ENCODE measurements at regions not wholly inside any gene's neighbourhood (a gene's known extent, or its start where the extent isn't known, plus 50 kb on each side); places are given as distances from the start of the nearest gene placed in this dataset.
"Not testable (repeated sequence)": the region's sequence is repeated elsewhere in the genome, so short reads cannot be mapped to it uniquely, and the experiment has no call there.

GRCh38 chr2:21330786-21331391, 207.1 kb downstream of the TDRD15 start:
- DNase-seq (ENCODE audit: extremely low read depth, low read depth, low spot score): no peak

DNA sequence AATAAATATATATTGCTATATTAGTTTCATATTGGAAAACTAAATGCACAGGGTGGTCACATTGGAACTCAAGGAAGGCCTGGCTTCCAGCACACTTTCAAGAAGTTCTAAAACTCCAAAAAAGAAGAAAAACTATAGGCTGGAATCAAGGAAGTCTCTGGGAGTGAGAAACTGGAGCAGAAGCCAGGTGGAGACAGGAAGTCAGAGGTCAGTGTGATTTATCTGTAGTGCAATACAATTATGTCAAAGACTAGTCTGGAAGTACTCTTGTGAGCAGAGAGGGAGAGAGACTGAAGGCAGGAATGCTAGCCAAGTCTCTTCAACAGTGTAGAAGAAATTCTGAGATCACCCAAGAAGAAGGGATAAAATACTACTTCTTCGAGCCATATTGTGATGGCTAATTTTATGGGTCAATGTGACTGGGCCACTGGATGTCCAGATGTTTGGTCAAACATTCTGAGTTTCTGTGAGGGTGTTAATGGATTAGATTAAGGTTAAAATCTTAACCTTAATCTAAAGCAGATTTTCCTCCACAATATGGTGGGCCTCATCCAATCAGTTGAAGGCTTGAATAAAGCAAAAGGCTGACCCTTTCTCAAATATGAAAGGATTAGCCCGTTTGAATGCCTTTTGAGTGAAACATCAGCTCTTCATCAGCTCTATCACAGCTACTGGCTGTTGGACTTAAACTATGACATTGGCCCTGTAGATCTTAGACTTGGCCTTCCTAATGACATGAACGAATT, 208.0 kb downstream of the TDRD15 start:
- no peak for DNase-seq (ENCODE audit: extremely low read depth, low read depth, low spot score)

DNA sequence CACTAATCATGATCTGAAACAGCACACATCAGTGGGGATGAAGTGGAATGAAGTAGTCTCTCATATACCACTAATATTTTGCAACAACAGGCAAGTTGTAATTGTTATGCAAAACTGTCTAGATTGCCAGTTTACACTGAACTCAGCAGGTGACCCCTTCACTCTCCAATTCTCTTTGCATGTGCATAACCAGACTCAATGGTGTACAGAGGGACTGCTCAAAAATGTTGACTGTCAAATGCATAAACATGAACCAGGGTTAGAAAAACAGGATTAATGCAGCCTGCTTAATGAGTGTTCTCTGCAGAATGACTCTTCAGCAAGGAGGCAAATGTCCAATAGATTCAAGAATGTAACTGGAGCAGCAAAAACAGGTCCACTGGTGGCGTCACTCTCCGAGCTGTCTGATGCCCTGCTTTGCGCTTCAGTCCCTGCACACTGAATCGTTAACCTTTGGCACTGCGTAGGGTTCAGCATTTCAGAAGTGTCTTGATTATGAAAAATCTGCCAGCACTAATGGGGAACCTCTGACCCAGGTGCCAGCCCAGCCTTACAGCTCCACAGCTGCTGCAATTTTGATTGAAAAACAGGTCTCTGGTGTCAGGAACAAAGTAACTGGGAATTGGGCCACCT, 209.3 kb downstream of the TDRD15 start:
- DNase-seq (ENCODE audit: extremely low read depth, low read depth, low spot score): no peak

DNA sequence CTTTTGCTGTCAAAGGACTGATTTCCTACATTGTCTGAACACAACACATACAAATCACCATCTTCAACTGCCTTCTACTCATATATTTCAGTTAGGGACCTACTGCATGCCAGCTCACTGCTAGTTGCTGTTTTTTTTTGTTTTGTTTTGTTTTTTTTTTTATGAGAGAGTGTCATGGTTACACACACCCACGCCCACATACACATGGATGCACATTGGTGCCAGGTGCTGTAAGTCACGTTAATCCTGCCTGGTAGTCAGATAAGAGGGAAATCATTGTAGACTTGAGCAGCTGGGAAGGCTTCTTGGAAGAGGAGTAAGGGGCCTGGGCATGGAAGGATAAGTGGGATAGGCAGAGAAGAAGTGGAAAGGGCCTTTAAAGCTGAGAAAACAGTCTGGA, 209.9 kb downstream of the TDRD15 start:
- no peak for DNase-seq (ENCODE audit: extremely low read depth, low read depth, low spot score)

GRCh38 chr2:21346984-21347383, 223.2 kb downstream of the TDRD15 start:
- no peak for DNase-seq (ENCODE audit: extremely low read depth, low read depth, low spot score)

DNA sequence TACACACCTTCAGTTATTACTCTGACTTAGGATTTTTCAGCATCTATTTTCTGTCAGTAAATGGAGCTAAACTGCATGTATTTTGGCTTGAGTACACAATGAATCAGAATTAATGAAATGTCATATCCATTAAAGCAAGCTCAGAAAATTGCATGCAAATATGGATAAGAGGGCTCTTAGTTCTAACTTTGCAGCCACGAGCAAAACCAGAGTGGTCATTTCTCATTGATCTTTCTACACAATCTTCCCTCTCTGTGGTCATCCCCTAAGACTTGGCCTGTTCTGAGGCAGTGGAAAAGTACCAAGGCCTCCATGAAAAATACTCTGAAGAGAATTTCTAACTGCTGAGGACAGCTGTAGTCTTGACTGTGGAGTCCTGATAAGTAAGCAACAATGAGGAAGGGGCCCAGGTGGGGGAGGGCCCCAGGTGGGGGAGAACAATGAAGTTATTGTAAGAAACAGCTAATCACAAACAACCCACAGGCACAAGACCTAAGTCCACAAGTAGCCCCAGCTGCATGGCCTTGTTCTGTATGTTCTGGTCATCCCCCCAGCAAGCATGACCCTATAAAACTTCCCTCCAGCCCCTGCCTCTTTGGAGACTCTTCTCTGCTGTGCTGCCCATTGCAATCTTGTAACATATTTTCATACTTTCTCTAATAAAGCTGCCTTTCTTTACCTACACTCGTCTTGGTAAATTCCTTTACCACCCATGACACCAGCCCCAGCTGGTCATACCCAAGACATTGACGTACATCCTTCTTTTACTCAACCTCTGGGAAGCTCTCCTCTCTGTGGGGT, 230.3 kb downstream of the TDRD15 start:
- DNase-seq (ENCODE audit: extremely low read depth, low read depth, low spot score): no peak

- DNase-seq (ENCODE audit: extremely low read depth, low read depth, low spot score): no peak
These were observed 232.5 kb downstream of the TDRD15 start for GRCh38 chr2:21356086-21356856.

DNA sequence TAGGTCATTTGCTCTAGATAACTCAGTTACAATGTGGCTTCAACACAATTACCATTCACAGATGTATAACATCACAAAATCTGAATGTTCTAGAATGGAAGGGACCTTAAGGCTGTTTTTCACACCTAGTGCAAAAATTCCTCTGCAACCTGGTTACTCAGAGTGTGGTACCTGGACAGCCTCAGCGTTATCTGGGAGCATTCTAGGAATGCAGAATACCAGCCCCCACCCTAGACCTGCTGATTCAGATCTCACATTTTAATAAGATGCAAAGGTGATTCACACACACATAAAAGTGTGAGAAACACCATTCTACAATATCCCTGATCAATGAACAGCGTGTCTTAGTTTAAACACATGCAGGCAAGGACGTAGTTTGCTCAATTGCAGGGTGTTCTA, 233.1 kb downstream of the TDRD15 start:
- DNase-seq (ENCODE audit: extremely low read depth, low read depth, low spot score): no peak

DNA sequence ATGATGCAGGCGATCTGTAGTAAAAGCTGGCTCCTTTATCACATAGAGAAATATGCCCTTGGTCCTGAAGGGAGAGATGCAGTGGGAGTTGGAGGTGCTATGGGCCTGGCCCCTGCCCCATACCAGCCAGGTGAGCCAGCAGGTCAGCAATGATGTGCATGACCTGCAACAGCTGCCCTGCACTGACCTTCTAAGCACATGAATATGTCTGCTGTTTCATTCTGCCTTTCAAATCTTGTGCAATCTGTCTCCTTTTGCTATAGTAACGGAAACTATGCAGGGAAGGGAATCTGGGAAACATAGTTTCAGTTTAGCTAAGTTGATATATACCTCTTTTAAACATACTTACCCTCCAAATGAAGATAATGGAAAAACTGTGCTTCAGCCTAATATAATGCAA, 235.2 kb downstream of the TDRD15 start:
- DNase-seq (ENCODE audit: extremely low read depth, low read depth, low spot score): no peak

- DNase-seq (ENCODE audit: extremely low read depth, low read depth, low spot score): no peak
These were observed 237.6 kb downstream of the TDRD15 start for GRCh38 chr2:21361384-21361783.

DNA sequence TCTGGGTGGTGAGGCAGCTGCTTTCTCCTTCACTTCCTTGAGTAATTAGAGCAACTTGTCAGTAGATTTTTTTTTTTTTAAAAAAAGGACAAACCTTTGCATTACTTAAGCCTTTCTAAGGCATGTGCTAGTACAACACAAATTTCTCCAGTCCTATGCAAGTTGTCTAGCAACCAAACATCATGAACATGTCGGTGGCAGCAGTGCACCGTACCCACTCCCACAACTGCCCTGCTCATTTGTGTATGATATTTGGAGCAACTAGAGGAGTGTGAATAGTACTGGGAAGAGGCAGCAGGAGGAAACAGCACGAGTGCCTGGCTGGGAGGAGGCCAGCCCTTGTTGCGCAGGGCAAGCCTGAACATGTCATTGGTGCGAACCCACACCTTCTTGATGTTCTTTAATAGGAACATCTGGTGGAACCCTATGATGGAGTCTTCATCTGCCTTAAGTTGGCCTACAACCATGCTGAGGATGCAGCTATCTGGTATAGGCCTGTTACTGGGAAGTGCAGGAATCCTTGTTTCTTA, 238.3 kb downstream of the TDRD15 start:
- no peak for DNase-seq (ENCODE audit: extremely low read depth, low read depth, low spot score)

DNA sequence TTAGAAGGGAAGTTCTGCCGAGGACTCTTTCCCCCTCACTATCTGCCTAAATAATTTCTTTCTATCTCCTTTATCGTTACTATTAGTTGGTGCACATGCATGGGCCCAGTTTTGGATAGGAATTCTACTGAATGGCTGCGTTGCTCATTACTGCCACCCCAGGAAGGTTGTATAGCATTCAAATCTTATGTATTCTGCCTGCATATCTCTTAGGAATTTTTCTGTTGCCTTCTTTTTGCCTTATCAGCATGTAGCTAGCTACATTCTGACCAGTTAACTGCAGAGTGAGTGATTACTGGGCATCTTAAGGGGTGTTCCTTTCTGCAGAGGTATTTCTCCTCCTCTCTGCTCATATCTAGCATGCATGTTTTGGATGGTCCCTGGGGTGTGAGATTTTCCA, 239.6 kb downstream of the TDRD15 start:
- DNase-seq (ENCODE audit: extremely low read depth, low read depth, low spot score): no peak

- no peak for DNase-seq (ENCODE audit: extremely low read depth, low read depth, low spot score)
These were observed 243.7 kb downstream of the TDRD15 start for GRCh38 chr2:21367421-21367820.

DNA sequence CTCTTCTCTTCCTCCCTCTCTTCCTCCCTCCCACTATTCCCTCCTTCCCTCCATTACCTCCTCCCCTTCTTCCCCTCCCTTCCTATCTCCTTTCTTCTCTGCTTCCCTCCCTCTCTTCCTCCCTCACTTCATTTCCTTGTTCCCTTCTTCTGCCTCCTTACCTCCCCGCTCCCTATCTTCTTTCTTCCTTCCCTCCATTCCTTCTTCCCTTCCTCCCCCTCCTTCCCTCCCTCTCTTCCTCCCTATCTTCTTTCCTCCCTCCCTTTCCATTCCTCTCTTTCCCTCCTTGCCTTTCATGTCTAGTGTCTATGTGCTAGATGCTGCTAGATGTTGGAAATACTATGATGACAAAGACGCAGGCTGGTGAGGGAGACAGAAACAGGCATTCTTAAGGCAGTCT, 246.0 kb downstream of the TDRD15 start:
- DNase-seq (ENCODE audit: extremely low read depth, low read depth, low spot score): no peak

GRCh38 chr2:21371499-21372003, 247.8 kb downstream of the TDRD15 start:
- DNase-seq (ENCODE audit: extremely low read depth, low read depth, low spot score): no peak

GRCh38 chr2:21372654-21373053, 248.9 kb downstream of the TDRD15 start:
- no peak for DNase-seq (ENCODE audit: extremely low read depth, low read depth, low spot score)

- no peak for DNase-seq (ENCODE audit: extremely low read depth, low read depth, low spot score)
These were observed 253.1 kb downstream of the TDRD15 start for GRCh38 chr2:21376864-21377263.

DNA sequence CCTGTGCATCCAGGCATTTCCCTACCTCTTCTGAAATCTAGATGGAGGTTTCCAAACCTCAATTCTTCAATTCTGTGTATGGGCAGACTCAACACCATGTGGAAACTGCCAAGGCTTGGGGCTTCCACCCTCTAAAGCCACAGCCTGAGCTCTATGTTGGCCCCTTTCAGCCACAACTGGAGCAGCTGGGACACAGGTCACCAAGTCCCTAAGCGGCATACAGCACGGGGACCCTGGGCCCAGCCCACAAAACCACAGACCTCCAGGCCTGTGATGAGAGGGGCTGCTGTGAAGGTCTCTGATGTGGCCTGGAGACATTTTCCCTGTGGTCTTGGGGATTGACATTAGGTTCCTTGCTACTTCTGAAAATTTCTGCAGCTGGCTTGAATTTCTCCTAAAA, 255.4 kb downstream of the TDRD15 start:
- no peak for DNase-seq (ENCODE audit: extremely low read depth, low read depth, low spot score)

- DNase-seq (ENCODE audit: extremely low read depth, low read depth, low spot score): not testable (repeated sequence)
These were observed 255.9 kb downstream of the TDRD15 start for GRCh38 chr2:21379668-21380067.

DNA sequence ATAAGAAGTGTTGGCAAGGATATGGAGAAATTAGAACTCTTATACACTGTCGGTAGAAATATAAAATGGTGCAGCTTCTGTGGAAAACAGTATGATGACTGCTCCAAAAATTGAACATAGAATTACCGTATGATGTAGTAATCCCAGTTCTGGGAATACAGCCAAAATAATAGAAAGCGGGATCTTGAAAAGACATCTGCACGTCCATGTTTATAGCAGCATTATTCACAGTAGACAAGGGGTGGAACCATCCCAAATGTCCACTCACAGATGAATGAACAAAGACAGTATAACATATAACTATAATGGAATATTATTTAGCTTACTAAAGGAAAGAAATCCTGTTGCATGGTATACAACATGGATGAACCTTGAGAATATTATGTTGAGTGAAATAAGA, 257.7 kb downstream of the TDRD15 start:
- DNase-seq (ENCODE audit: extremely low read depth, low read depth, low spot score): no peak

Measured in glomerular endothelial cell (primary cell).